Gastroesophageal sphincter (tissue), 3 donors: ENCODE measurements at regions not wholly inside any gene's neighbourhood (a gene's known extent, or its start where the extent isn't known, plus 50 kb on each side); places are given as distances from the start of the nearest gene placed in this dataset.

Experiments
- CTCF ChIP-seq, 4 experiments: fragments of 200-600 bp in 2 of 4; fragments of 450-650 bp in 2 of 4; sonication (generic) in 1 of 4; IDR thresholded peaks; one replicate each; pipeline ENCODE4 v1.5.1; 2017 to 2019; ENCODE audit warnings: antibody characterized with exemption in 4 of 4, mild to moderate bottlenecking in 2 of 4, moderate library complexity in 2 of 4
- EP300 ChIP-seq: sonication (generic); formaldehyde crosslinking; IDR thresholded peaks from one replicate; pipeline ENCODE4 v1.6.1; 2017; ENCODE audit warnings: antibody characterized with exemption, mild to moderate bottlenecking
- POLR2A ChIP-seq, 2 donors: fragments of 450-650 bp; IDR thresholded peaks; one replicate each; pipeline ENCODE4 v1.6.1; 2017; ENCODE audit warnings: antibody characterized with exemption in 2 of 2, mild to moderate bottlenecking in 2 of 2, moderate library complexity in 1 of 2
- POLR2AphosphoS5 ChIP-seq: sonication (generic); formaldehyde crosslinking; IDR thresholded peaks from one replicate; pipeline ENCODE4 v1.6.1; 2017; ENCODE audit warnings: antibody characterized with exemption

GRCh38 chr10:4329225-4329624 is 496.8 kb upstream of the AKR1E2 start:
- TF ChIP-seq POLR2AphosphoS5 = no peak
- TF ChIP-seq POLR2A (IDR thresholded peaks at IDR 0.05) = no peak
- no peak for TF ChIP-seq CTCF (IDR thresholded peaks at IDR 0.05)
- no peak for TF ChIP-seq EP300
